ENCODE measurements at regions not wholly inside any gene's neighbourhood (a gene's known extent, or its start where the extent isn't known, plus 50 kb on each side); places are given as distances from the start of the nearest gene placed in this dataset.
"Not testable (repeated sequence)": the region's sequence is repeated elsewhere in the genome, so short reads cannot be mapped to it uniquely, and the experiment has no call there.

- not testable (repeated sequence) for DNase-seq (ENCODE audit: extremely low read depth, low read depth)
These were observed 432.4 kb upstream of the ADAMTS9 start for GRCh38 chr3:65120156-65120555.

GRCh38 chr3:65118912-65119499 is 431.2 kb upstream of the ADAMTS9 start:
- DNase-seq (ENCODE audit: extremely low read depth, low read depth): no peak

GRCh38 chr3:65114041-65114440 is 426.2 kb upstream of the ADAMTS9 start:
- no peak for DNase-seq (ENCODE audit: extremely low read depth, low read depth)

DNA sequence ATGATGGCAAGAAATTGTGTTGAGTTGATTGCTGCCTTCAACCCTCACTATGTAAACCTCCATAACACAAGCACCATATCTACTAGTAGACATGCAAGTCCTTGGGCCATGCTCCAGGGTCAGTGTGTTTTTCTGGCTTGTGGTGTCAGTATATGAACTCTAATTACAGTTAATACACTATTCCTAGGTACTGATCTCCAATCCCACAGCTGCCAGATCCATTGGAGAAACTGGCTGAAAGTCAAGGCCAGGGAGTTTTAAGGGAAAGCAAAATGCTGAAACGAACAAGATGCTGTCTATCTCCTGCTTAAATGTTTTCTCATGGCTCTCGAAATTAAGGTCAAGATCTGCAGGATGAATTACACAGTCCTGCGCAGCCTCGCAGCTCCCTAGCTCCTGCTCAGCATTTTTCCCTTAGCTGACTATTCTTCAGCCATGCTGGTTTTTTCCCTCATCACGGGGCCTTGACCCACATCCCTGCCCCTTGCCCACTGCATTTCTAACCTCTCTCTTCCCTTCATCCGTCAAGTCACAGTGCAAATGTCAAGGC is 425.0 kb upstream of the ADAMTS9 start:
- no peak for DNase-seq (ENCODE audit: extremely low read depth, low read depth)

GRCh38 chr3:65110661-65111060 is 422.9 kb upstream of the ADAMTS9 start:
- no peak for DNase-seq (ENCODE audit: extremely low read depth, low read depth)

- no peak for DNase-seq (ENCODE audit: extremely low read depth, low read depth)
These were observed 422.2 kb upstream of the ADAMTS9 start for GRCh38 chr3:65109966-65110500.

DNA sequence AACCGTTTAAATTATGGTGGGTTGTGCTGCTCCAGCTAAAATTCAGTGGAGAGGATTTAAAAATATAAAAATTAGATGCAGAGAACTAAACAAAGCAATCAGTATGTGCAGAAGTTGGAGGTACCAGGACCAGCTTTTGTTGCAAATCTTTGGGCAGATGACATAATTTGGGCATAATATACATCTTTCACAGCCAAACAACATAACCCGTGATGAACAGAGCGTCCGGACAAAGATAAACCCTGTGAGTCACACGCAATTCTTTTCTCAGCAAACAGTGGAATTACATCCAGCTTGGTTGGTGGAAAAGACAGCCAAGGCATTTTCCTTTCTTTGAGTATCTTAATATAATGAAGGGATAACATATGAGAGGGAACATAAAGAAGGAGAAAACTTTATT is 419.4 kb upstream of the ADAMTS9 start:
- no peak for DNase-seq (ENCODE audit: extremely low read depth, low read depth)

- no peak for DNase-seq (ENCODE audit: extremely low read depth, low read depth)
These were observed 413.6 kb upstream of the ADAMTS9 start for GRCh38 chr3:65101450-65101849.

DNA sequence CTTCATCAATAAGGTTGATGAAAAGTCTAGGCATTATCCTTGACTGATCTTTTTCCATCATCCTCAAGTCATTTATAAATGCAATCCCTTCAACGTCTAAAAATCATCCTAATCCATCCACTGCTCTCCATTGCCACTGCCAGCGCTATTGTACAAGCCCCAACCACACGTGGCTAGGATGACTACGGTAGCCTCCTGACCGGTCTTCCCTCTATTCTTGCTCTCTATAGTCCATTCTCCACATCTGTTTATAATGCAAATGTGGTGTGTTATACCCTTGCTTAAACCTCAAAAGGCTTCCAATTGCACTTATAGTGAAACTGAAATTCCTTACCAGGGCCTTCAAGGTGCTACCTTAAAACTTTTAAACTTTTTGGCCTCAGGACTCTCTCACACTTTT is 410.6 kb upstream of the ADAMTS9 start:
- no peak for DNase-seq (ENCODE audit: extremely low read depth, low read depth)

DNA sequence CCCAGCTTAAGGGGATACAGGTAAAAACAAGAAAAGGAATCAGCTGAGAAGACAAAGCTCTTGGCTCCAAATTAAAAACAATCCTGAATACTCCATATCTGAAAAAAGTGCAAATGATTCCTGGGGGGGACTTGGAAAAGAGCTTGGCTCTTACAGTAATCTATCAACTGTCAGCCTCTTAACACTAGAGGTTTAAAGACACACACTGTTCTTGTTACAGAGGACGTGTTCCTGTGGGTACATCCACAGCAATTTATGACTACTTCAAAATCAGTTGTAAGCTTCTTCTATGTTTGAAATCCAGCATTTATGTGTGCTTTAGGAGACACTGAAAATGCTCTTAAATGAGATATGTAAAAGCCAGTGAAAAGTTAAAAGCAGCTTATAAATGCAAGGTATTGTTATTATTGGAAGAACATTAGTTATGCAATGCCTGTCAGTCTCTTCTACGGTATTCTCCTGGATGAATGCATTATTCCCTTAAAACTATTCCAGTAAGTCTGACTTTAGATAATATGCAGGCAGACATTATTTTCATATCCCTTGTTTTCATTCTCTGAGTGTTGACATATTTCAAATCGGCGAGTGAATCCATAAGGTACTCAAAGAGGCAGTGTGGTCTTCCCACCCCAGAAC is 408.4 kb upstream of the ADAMTS9 start:
- DNase-seq (ENCODE audit: extremely low read depth, low read depth): no peak

DNA sequence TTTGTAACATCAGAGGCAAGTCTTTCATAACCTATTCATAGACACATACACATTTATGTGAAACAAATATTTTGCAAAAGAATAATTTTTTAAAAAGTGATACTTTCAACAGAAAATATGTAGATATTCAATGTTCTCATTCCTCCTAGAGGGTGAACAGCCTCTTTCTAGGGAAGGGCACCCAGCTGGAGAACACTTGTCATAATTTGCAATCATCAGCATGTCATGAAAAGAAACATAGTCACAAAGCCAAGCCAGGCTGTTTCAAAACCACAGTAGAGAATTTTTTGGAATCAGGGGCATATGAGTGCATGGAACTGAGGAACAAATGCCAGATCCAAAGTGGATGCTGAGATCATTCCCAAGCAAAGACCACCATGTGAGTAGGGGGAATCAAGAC is 406.9 kb upstream of the ADAMTS9 start:
- no peak for DNase-seq (ENCODE audit: extremely low read depth, low read depth)

- DNase-seq (ENCODE audit: extremely low read depth, low read depth): no peak
These were observed 405.8 kb upstream of the ADAMTS9 start for GRCh38 chr3:65093641-65094040.

- DNase-seq (ENCODE audit: extremely low read depth, low read depth): no peak
These were observed 403.8 kb upstream of the ADAMTS9 start for GRCh38 chr3:65091565-65091964.

- DNase-seq (ENCODE audit: extremely low read depth, low read depth): no peak
These were observed 395.4 kb upstream of the ADAMTS9 start for GRCh38 chr3:65083240-65083639.

GRCh38 chr3:65081536-65081935 is 393.7 kb upstream of the ADAMTS9 start:
- DNase-seq (ENCODE audit: extremely low read depth, low read depth): no peak

DNA sequence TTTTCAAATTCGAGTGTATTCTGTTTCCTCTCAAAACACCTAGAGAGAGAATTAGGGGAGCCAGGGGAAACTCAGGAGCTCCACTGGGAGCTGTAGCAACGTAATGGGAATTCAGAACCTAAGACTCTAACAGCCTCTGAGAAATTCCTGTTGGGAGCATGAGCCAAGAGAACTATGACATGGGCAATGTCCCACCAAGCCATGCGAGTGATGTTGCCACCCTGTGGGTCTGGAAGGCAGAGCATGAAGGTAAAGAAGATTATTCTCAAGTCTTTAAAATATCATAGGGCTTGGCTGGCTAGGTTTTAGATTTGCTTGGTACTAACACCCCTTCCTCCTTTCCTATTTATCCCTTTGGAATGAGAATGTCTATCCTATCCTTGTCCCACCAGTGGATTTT is 392.6 kb upstream of the ADAMTS9 start:
- DNase-seq (ENCODE audit: extremely low read depth, low read depth): no peak

GRCh38 chr3:65079560-65079959 is 391.8 kb upstream of the ADAMTS9 start:
- DNase-seq (ENCODE audit: extremely low read depth, low read depth): no peak

DNA sequence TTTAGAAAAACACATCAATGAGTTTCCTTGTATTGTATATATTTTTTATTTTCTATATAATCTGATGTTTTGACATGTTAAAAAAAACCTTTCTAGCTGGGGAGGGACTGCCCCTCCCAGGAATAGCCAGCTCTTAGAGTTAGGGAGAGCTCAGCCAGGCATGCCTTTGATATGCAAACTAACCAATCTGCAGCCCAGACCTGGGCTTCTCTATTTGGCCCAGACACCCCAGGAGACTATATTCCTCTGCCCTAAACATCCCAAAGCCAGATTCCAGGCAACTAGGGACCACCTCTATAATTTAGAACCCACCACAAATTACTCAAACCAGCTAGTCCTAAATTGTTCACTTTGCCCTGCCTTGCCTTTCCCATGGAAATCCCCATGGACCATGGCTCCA is 390.9 kb upstream of the ADAMTS9 start:
- no peak for DNase-seq (ENCODE audit: extremely low read depth, low read depth)

- no peak for DNase-seq (ENCODE audit: extremely low read depth, low read depth)
These were observed 389.3 kb upstream of the ADAMTS9 start for GRCh38 chr3:65077124-65077523.

DNA sequence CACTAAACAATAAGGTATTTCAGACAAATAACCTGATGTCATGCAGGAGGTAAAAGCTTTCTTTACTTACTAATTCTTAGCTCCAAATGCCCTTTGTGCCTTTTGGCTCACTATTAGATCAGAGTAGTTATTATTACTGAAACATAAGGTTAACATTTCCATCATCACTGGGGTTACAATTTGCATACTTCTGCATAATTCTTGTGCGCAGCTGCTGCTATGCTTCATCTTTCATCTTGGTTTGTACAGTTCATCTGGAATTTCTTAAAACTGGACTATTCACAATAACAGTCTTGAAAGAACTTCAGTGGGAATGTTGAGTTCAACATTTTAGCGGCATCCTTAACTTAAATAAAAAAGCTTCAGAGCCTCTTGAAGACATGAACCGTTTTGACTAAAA is 383.2 kb upstream of the ADAMTS9 start:
- DNase-seq (ENCODE audit: extremely low read depth, low read depth): no peak

- DNase-seq (ENCODE audit: extremely low read depth, low read depth): no peak
These were observed 373.1 kb upstream of the ADAMTS9 start for GRCh38 chr3:65060904-65061303.

- no peak for DNase-seq (ENCODE audit: extremely low read depth, low read depth)
These were observed 364.3 kb upstream of the ADAMTS9 start for GRCh38 chr3:65052101-65052500.
